OCI-LY1 (cell line): ENCODE measurements at regions not wholly inside any gene's neighbourhood (a gene's known extent, or its start where the extent isn't known, plus 50 kb on each side); places are given as distances from the start of the nearest gene placed in this dataset.
"Not testable (repeated sequence)": the region's sequence is repeated elsewhere in the genome, so short reads cannot be mapped to it uniquely, and the experiment has no call there.

ENCODE experiments used
- H2AFZ ChIP-seq: fragments of 200-600 bp; sonication (generic), shearing (Covaris generic); 2 replicates; pipeline ENCODE4 v1.6.0; 2014; ENCODE audit warnings: antibody characterized with exemption, mild to moderate bottlenecking, low read length
- H3F3A ChIP-seq: fragments of 200-600 bp; sonication (generic), shearing (Covaris generic); 2 replicates; pipeline ENCODE4 v1.6.0; 2014; ENCODE audit warnings: mild to moderate bottlenecking, antibody characterized with exemption, low read length, moderate library complexity; ENCODE audit not compliant: insufficient read depth
- H3K27ac ChIP-seq: fragments of 200-600 bp; sonication (generic); 2 replicates; pipeline ENCODE4 v1.5.1; 2014; ENCODE audit warnings: low read length, mixed run types, mild to moderate bottlenecking, low read depth; ENCODE audit not compliant: poor library complexity, severe bottlenecking
- H3K27me3 ChIP-seq: fragments of 200-600 bp; sonication (generic); 2 replicates; pipeline ENCODE4 v1.6.0; 2014; ENCODE audit warnings: antibody characterized with exemption, mild to moderate bottlenecking, low read length, moderate library complexity; ENCODE audit not compliant: insufficient read depth
- H3K36me3 ChIP-seq: fragments of 200-600 bp; sonication (generic); 2 replicates; pipeline ENCODE4 v1.6.1; 2014; ENCODE audit warnings: mild to moderate bottlenecking, antibody characterized with exemption, low read length, moderate library complexity, mixed read lengths; ENCODE audit not compliant: insufficient read depth
- H3K4me1 ChIP-seq: fragments of 200-600 bp; sonication (generic); 2 replicates; pipeline ENCODE4 v1.5.1; 2014; ENCODE audit warnings: mild to moderate bottlenecking, low read length, moderate library complexity; ENCODE audit not compliant: insufficient read depth, severe bottlenecking
- H3K4me2 ChIP-seq: fragments of 200-600 bp; sonication (generic), shearing (Covaris generic); 2 replicates; pipeline ENCODE4 v1.6.1; 2014; ENCODE audit warnings: low read length
- H3K4me3 ChIP-seq: fragments of 200-600 bp; sonication (generic); 2 replicates; pipeline ENCODE4 v1.5.1; 2014; ENCODE audit warnings: low read length, low read depth, mild to moderate bottlenecking, mixed read lengths; ENCODE audit not compliant: poor library complexity, severe bottlenecking
- H3K79me2 ChIP-seq: fragments of 200-600 bp; shearing (Covaris generic); 2 replicates; pipeline ENCODE4 v1.6.1; 2016; ENCODE audit warnings: mixed run types, low read length, mixed read lengths; ENCODE audit not compliant: insufficient read depth
- H3K9ac ChIP-seq: fragments of 200-600 bp; sonication (generic), shearing (Covaris generic); 2 replicates; pipeline ENCODE4 v1.6.1; 2014; ENCODE audit warnings: mild to moderate bottlenecking, low read length, mixed read lengths
- H3K9me2 ChIP-seq: fragments of 200-600 bp; sonication (generic), shearing (Covaris generic); 2 replicates; pipeline ENCODE4 v1.6.1; 2014; ENCODE audit warnings: low read depth, mild to moderate bottlenecking, low read length, mixed read lengths
- H3K9me3 ChIP-seq: fragments of 200-600 bp; shearing (Covaris generic); 2 replicates; pipeline ENCODE4 v1.6.1; 2014; ENCODE audit warnings: low read length, mixed read lengths
- H4K20me1 ChIP-seq: fragments of 200-600 bp; sonication (generic), shearing (Covaris generic); 2 replicates; pipeline ENCODE4 v1.6.0; 2016; ENCODE audit warnings: mild to moderate bottlenecking, low read length; ENCODE audit not compliant: insufficient read depth
- EZH2 ChIP-seq: fragments of 200-600 bp; sonication (generic), shearing (Covaris generic); IDR thresholded peaks from 2 replicates; pipeline ENCODE4 v1.8.0; 2017; ENCODE audit warnings: borderline replicate concordance, mixed run types, mild to moderate bottlenecking, antibody characterized with exemption, low read length, moderate library complexity, mixed read lengths
- TF ChIP-seq, protein P1 (sequence below): fragments of 200-600 bp; sonication (generic), shearing (Covaris generic); IDR thresholded peaks from 2 replicates; pipeline ENCODE4 v1.5.1; 2017; ENCODE audit warnings: mild to moderate bottlenecking, antibody characterized with exemption, low read length, moderate library complexity, mixed read lengths

DNA sequence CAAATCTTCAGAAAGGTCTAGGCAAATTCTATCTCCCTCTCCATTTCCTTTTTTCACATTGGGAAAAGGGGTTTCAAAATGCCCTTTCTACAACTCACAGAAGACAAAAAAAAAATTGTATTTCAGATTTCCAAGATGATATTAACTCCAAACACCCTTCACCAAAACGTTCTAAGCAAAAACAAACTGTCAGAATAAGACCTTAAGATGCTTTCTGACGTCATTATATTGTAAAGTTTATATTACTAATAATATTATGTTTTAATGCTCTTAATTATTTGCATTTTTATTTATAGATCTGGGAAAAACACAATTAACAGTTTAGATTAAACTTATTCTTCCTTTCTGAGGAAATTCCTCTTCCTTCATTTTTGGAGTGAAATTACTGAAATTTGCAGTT lies 624.2 kb downstream of the GALC start:
- no peaks in the 10 kb centered on the region for H3K9me3 ChIP-seq
- TF ChIP-seq EZH2, result no peak
- TF ChIP-seq, protein P1, sequence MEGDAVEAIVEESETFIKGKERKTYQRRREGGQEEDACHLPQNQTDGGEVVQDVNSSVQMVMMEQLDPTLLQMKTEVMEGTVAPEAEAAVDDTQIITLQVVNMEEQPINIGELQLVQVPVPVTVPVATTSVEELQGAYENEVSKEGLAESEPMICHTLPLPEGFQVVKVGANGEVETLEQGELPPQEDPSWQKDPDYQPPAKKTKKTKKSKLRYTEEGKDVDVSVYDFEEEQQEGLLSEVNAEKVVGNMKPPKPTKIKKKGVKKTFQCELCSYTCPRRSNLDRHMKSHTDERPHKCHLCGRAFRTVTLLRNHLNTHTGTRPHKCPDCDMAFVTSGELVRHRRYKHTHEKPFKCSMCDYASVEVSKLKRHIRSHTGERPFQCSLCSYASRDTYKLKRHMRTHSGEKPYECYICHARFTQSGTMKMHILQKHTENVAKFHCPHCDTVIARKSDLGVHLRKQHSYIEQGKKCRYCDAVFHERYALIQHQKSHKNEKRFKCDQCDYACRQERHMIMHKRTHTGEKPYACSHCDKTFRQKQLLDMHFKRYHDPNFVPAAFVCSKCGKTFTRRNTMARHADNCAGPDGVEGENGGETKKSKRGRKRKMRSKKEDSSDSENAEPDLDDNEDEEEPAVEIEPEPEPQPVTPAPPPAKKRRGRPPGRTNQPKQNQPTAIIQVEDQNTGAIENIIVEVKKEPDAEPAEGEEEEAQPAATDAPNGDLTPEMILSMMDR, result no peak
- no peaks in the 10 kb centered on the region for H3K79me2 ChIP-seq
- H3K9me2 ChIP-seq, result no peaks in the 10 kb centered on the region
- no peak overlapping the region for H3K27ac ChIP-seq
- H3K4me1 ChIP-seq, result no peaks in the 10 kb centered on the region
- no peaks in the 10 kb centered on the region for H4K20me1 ChIP-seq
- H3F3A ChIP-seq, result no peaks in the 10 kb centered on the region
- H2AFZ ChIP-seq, result no peak overlapping the region
- no peaks in the 10 kb centered on the region for H3K27me3 ChIP-seq
- no peak overlapping the region for H3K4me3 ChIP-seq
- H3K9ac ChIP-seq, result no peak overlapping the region
- no peak overlapping the region for H3K4me2 ChIP-seq
- H3K36me3 ChIP-seq, result no peaks in the 10 kb centered on the region

DNA sequence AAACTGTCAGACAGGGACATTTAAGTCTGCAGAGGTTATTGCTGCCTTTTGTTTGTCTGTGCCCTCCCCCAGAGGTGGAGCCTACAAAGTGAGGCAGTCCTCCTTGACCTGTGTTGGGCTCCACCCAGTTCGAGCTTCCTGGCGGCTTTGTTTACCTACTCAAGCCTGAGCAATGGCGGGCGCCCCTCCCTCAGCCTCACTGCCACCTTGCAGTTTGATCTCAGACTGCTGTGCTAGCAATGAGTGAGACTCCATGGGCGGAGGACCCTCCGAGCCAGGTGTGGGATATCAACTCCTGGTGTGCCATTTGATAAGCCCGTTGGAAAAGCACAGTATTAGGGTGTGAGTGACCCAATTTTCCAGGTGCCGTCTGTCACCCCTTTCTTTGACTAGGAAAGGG lies 632.7 kb downstream of the GALC start:
- H3F3A ChIP-seq, H3K9me2 ChIP-seq, H3K4me2 ChIP-seq, H3K9me3 ChIP-seq, H3K27me3 ChIP-seq, H3K27ac ChIP-seq, H3K9ac ChIP-seq, H3K79me2 ChIP-seq, H3K4me3 ChIP-seq, H3K36me3 ChIP-seq, H3K4me1 ChIP-seq, H4K20me1 ChIP-seq, H2AFZ ChIP-seq: not testable (repeated sequence)

DNA sequence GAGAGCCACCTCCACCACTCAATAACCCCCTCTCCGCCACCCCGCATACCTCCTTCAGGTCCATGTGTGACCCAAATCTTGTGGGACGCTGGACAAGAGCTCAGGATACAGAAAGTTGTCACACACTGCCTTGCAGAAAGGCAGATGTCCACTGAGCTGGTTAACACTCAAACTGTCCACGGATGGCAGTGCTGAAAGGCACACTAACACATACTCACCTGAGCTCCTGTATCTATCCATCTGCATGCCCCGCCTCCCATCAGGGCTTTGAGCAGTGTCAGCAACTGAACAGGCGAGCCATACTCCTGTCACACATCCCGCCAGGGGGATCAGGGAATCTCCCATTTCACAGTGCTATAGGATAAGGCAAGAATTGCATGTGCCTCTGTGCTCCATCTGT lies 642.0 kb downstream of the GALC start:
- Histone ChIP-seq H3K79me2 (no peaks in the 10 kb centered on the region), H3F3A (no peaks in the 10 kb centered on the region), H4K20me1 (no peaks in the 10 kb centered on the region), H3K9me3 (no peaks in the 10 kb centered on the region), H3K9ac (no peak overlapping the region), H3K27me3 (no peaks in the 10 kb centered on the region), H3K9me2 (no peaks in the 10 kb centered on the region), H3K36me3 (no peaks in the 10 kb centered on the region), H3K4me3 (no peak overlapping the region), H3K4me2 (no peak overlapping the region), H2AFZ (no peak overlapping the region), H3K4me1 (no peaks in the 10 kb centered on the region), H3K27ac (no peak overlapping the region)
- TF ChIP-seq, protein P1, result no peak
- no peak for TF ChIP-seq EZH2

DNA sequence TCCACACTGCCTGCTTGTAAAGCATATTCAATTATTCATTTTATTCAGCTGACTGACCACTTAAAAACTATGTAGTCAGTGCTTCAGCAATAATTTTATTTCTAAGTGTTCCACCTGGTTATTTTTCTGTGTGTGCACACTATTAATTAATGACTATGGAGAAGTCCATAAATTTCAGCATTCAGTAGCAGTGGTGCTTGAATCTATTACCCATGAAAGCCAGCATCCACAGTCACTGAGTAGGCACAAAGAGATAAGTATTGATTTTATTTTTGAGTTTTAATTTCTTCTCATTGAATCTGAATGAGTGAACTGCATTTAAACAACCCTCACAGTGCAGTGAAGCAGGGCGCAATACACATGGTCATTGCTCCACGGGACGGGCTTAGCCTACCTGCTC lies 643.1 kb downstream of the GALC start:
- no peak for TF ChIP-seq EZH2
- TF ChIP-seq, protein P1, result no peak
- Histone ChIP-seq H3K27me3 (no peaks in the 10 kb centered on the region), H3K9me3 (no peaks in the 10 kb centered on the region), H3K4me1 (no peaks in the 10 kb centered on the region), H3K4me3 (no peak overlapping the region), H3K79me2 (no peaks in the 10 kb centered on the region), H2AFZ (no peak overlapping the region), H4K20me1 (no peaks in the 10 kb centered on the region), H3K4me2 (no peak overlapping the region), H3K9me2 (no peaks in the 10 kb centered on the region), H3K27ac (no peak overlapping the region), H3K36me3 (no peaks in the 10 kb centered on the region), H3F3A (no peaks in the 10 kb centered on the region), H3K9ac (no peak overlapping the region)
